Activated B cell treated with CpG ODN at 0.5 μM for 24 hours (primary cell): ENCODE measurements at regions not wholly inside any gene's neighbourhood (a gene's known extent, or its start where the extent isn't known, plus 50 kb on each side); places are given as distances from the start of the nearest gene placed in this dataset.

ENCODE experiments used
- ATAC-seq: fragments of 200-7000 bp; cut with Tn5 transposase; one replicate; pipeline ENCODE4 v1.10.0; 2021; ENCODE audit warnings: low read depth, mild to moderate bottlenecking, moderate library complexity
- CTCF ChIA-PET: fragments of 350-600 bp; sonication (Branson Sonifier 250); formaldehyde crosslinking; loops from one replicate; lab custom pipeline; 2021; ENCODE audit warnings: antibody characterized with exemption; lab: Charles Lee
- POLR2A ChIA-PET: fragments of 350-600 bp; sonication (Branson Sonifier 250); formaldehyde crosslinking; loops from one replicate; lab custom pipeline; 2021; ENCODE audit warnings: antibody characterized with exemption; lab: Charles Lee
- DNase-seq: peaks from one replicate; pipeline ENCODE4 v3.0.0; 2022
- H3K27ac Mint-ChIP-seq: one replicate; pipeline ENCODE4 v1.8.0; 2020; ENCODE audit warnings: mixed read lengths
- H3K27me3 Mint-ChIP-seq: one replicate; pipeline ENCODE4 v1.8.0; 2021; ENCODE audit warnings: mixed read lengths
- H3K36me3 Mint-ChIP-seq: one replicate; pipeline ENCODE4 v1.8.0; 2021; ENCODE audit warnings: low read depth, mixed read lengths
- H3K4me1 Mint-ChIP-seq: one replicate; pipeline ENCODE4 v1.8.0; 2021; ENCODE audit warnings: mixed read lengths
- H3K4me3 Mint-ChIP-seq: one replicate; pipeline ENCODE4 v1.8.0; 2020; ENCODE audit warnings: mild to moderate bottlenecking, mixed read lengths
- H3K9me3 Mint-ChIP-seq: one replicate; pipeline ENCODE4 v1.8.0; 2020; ENCODE audit warnings: mixed read lengths
- intact Hi-C: fragments of 100-400 bp; cut with micrococcal nuclease; formaldehyde crosslinking; loops from one replicate; pipeline ENCODE4 v1.15.1; 2024
- TF ChIP-seq, protein P1 (sequence below): fragments of 200-600 bp; IDR thresholded peaks from one replicate; pipeline ENCODE4 v1.8.0; 2022; ENCODE audit warnings: antibody characterized with exemption, mild to moderate bottlenecking

DNA sequence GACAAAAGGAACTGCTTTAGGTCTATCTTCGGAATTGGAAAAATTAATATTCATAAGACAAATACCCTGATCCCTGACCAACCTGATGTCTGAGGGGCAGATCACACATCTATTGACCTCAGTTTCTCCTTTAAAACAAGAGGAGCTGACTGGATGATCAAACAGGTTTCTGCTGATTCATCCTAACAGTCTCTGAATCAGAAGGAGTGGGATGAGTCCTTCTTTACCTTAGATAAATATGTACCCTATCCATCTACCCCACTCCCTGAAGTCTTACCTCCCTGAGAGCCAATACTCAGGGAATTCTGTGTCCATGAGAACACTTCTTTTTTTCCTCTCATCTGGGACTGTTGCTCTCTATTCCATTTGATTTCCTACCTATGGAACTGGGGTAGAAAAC lies 80.3 kb upstream of the CRHR1 start:
- peaks cover 59% of the 10 kb centered on the region for H3K27me3 Mint-ChIP-seq
- no peaks in the 10 kb centered on the region for H3K9me3 Mint-ChIP-seq
- DNase-seq (no peak), ATAC-seq (no peak)
- ChIA-PET POLR2A (no interaction called here), CTCF (no interaction called here)
- TF ChIP-seq, protein P1, sequence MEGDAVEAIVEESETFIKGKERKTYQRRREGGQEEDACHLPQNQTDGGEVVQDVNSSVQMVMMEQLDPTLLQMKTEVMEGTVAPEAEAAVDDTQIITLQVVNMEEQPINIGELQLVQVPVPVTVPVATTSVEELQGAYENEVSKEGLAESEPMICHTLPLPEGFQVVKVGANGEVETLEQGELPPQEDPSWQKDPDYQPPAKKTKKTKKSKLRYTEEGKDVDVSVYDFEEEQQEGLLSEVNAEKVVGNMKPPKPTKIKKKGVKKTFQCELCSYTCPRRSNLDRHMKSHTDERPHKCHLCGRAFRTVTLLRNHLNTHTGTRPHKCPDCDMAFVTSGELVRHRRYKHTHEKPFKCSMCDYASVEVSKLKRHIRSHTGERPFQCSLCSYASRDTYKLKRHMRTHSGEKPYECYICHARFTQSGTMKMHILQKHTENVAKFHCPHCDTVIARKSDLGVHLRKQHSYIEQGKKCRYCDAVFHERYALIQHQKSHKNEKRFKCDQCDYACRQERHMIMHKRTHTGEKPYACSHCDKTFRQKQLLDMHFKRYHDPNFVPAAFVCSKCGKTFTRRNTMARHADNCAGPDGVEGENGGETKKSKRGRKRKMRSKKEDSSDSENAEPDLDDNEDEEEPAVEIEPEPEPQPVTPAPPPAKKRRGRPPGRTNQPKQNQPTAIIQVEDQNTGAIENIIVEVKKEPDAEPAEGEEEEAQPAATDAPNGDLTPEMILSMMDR, result no peak
- intact Hi-C loops, result no loop called here
- H3K4me1 Mint-ChIP-seq, result no peaks in the 10 kb centered on the region
- H3K27ac Mint-ChIP-seq, result no peak overlapping the region
- no peak overlapping the region for H3K4me3 Mint-ChIP-seq
- H3K36me3 Mint-ChIP-seq, result no peaks in the 10 kb centered on the region

DNA sequence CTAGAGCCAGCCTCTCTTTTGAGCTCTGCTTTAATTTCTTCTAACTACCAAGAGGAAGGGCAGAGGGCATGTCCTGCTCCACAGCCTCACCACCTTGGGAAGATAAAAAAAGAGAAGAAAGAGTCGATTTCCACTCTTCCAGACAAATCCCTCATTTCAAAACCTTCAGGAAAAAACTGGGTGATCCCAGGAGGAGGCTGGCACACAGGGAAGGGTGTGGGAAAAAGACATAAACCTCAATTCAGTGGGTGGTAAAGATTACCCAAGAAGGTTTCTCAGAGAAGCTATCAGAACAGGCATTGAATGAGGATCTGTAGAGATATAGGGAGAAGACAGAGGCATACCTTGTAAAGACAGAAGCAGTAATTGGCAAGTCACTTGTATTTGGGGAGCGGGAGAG lies 79.9 kb upstream of the CRHR1 start:
- intact Hi-C loops, result no loop called here
- no peaks in the 10 kb centered on the region for H3K9me3 Mint-ChIP-seq
- POLR2A ChIA-PET, result no interaction called here

DNA sequence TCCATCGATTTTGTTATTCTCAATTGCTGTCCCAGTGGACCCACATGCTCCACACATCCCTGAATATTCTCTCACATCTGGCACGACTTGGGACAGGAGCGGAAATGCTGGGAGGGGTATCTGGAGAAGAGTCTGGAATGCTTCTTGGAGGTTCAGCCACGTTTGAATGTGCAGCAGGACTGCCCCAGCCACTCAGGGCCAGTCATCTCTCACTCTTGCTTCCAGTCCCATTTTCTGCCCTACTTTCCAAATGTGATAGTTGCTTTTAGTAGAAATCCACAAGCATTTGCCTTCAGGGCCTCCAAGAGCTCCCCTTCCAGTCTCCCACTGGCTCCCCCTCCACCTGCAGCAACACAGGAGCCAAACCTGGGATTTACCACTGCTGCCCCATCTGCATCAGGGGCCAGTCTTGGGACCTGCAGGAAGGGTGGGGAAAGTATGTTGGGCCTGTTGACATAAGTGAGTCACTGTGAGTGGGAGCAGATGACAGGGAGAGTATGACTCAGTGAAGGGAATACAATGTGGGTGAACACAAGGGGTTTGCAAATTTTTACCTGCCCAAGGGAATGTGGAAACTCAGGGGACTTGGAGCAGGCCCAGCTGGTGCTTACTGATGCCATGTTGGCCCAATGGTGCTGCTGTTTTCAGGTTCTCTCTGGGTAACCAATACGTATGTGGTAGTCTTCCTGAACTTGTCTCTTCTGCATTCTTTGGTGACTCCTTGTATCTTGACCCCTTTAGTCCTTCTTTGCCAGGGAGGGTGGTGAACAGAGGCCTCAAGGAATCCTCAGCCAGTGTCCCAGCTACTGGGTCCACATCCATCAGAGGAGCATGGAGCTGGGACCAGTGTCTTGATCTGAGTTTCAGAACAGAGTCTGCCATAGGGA lies 78.8 kb upstream of the CRHR1 start:
- Mint-ChIP-seq H3K4me1 (no peaks in the 10 kb centered on the region), H3K27me3 (peaks cover 56% of the 10 kb centered on the region), H3K27ac (no peak overlapping the region), H3K4me3 (no peak overlapping the region), H3K9me3 (no peaks in the 10 kb centered on the region), H3K36me3 (no peaks in the 10 kb centered on the region)
- POLR2A ChIA-PET, result no interaction called here
- CTCF ChIA-PET, result no interaction called here
- TF ChIP-seq, protein P1, result no peak
- DNase-seq (no peak), ATAC-seq (no peak)
- intact Hi-C loops, result no loop called here

More for the DNA sequence above, 79.9 kb upstream of the CRHR1 start:
- Mint-ChIP-seq H3K4me1 (no peaks in the 10 kb centered on the region), H3K36me3 (no peaks in the 10 kb centered on the region), H3K27me3 (peaks cover 62% of the 10 kb centered on the region), H3K27ac (no peak overlapping the region), H3K4me3 (no peak overlapping the region)
- CTCF ChIA-PET, result no interaction called here
- DNase-seq, result no peak
- TF ChIP-seq, protein P1, result no peak
- ATAC-seq, result no peak

DNA sequence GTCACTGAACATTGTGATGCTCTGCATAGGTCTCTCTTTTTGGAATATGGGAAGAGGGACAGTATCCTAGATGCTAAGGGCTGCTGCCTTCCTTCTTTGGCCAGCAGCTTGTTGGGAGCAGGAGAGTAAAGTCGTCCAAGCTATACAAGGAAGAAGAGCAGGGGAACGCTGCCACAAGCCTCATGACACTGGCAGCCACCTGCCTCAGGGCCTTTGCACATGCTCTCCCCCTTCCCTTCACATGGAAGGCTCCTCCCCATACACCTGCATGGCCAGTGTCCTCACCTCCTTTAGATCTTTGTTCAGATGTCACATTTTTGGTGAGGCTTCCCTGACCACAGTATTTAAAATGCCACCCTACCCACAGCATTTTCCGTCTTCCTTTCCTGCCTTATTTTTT lies 78.1 kb upstream of the CRHR1 start:
- Mint-ChIP-seq H3K27ac (no peak overlapping the region), H3K4me1 (no peaks in the 10 kb centered on the region), H3K36me3 (no peaks in the 10 kb centered on the region), H3K4me3 (no peak overlapping the region), H3K27me3 (peaks cover 53% of the 10 kb centered on the region), H3K9me3 (no peaks in the 10 kb centered on the region)
- no peak for ATAC-seq
- ChIA-PET CTCF (no interaction called here), POLR2A (no interaction called here)
- intact Hi-C loops, result no loop called here
- TF ChIP-seq, protein P1, result no peak
- DNase-seq, result no peak

DNA sequence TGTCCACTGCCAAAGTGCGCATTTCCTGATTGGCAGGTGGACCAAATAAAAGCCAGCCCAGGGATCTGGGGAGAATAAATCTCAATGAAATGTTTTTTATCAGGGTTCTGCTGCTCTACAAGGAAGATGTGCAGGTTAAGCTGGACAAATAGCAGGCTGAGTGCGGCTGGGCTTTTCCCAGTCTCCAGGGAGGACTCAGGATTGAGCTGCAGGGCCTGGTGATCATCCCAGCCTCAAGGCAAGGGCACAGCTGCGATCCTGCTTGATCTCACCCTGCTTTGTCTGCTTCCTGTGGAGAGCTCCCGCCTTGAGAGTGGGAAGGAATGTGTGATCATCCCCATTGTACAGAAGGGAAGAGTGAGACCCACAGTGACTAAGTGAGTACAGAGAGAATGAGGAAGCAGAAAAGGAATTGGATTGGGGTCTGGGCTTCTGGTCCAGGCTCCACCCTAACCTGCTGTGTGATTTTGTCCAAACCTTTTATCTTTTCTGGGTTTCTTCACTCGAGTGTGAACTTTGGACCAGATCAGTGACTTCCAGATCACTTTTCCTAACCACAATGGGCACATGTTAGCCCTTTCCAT lies 75.3 kb upstream of the CRHR1 start:
- H3K27me3 Mint-ChIP-seq, result peaks cover 47% of the 10 kb centered on the region
- intact Hi-C loops, result no loop called here
- TF ChIP-seq, protein P1, result no peak
- ChIA-PET CTCF (no interaction called here), POLR2A (no interaction called here)
- ATAC-seq (no peak), DNase-seq (no peak)
- no peak overlapping the region for H3K27ac Mint-ChIP-seq
- H3K36me3 Mint-ChIP-seq, result no peaks in the 10 kb centered on the region
- no peaks in the 10 kb centered on the region for H3K4me1 Mint-ChIP-seq
- no peaks in the 10 kb centered on the region for H3K9me3 Mint-ChIP-seq
- H3K4me3 Mint-ChIP-seq, result no peak overlapping the region
